ENCODE measurements at regions not wholly inside any gene's neighbourhood (a gene's known extent, or its start where the extent isn't known, plus 50 kb on each side); places are given as distances from the start of the nearest gene placed in this dataset.

DNA sequence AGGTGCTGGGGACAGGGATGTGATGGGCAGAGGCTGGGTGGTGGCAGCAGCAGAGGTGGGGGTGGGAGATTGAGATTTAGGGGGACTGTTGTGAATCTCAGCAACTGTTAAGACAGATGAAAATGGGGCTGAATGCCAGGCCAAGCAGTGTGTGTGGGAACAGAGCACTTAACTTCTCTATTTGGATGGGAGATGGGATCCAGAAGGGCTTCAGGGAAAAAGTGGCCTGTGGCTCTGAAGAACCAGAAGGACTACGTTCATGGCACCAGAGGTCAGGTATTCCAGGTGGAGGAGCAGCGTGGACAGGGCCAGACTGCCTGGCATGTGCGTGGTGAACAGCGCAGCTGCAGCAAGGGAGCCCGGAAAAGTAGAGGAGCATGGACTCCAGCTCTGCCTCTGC is 82.6 kb upstream of the SYT13 start:
- no peak for DNase-seq
- H3K36me3 Mint-ChIP-seq: no peaks in the 10 kb centered on the region
- 93% methylated on average over 5 of the region's 5 CpGs for WGBS (ENCODE audit: insufficient coverage)
- no peak overlapping the region for H3K27ac ChIP-seq (ENCODE audit: low read length)
- TF ChIP-seq CTCF (IDR thresholded peaks at IDR 0.05): no peak
- no peak overlapping the region for H3K27ac Mint-ChIP-seq
- H3K36me3 ChIP-seq (ENCODE audit: control insufficient read depth, insufficient read depth, low read length): no peaks in the 10 kb centered on the region
- H3K9me3 ChIP-seq (ENCODE audit: control insufficient read depth, insufficient read depth, low read length): no peaks in the 10 kb centered on the region
- intact Hi-C loops (cut with micrococcal nuclease): no loop called here
- no peaks in the 10 kb centered on the region for H3K9me3 Mint-ChIP-seq
- no peak overlapping the region for H3K4me3 ChIP-seq (ENCODE audit: low read length)
- peaks cover 9% of the 10 kb centered on the region for H3K4me1 ChIP-seq (ENCODE audit: control insufficient read depth, insufficient read depth, low read length)
- H3K27me3 ChIP-seq (ENCODE audit: control insufficient read depth, insufficient read depth, low read length): peaks cover 5% of the 10 kb centered on the region
- no peak overlapping the region for H3K4me3 Mint-ChIP-seq
- no peak for ATAC-seq
- peaks cover 24 to 54% of the 10 kb centered on the region in 2 donors for H3K27me3 Mint-ChIP-seq (ENCODE audit: low read depth in 2 of 2)
- H3K4me1 Mint-ChIP-seq: peaks cover 0 to 10% of the 10 kb centered on the region in 2 donors

DNA sequence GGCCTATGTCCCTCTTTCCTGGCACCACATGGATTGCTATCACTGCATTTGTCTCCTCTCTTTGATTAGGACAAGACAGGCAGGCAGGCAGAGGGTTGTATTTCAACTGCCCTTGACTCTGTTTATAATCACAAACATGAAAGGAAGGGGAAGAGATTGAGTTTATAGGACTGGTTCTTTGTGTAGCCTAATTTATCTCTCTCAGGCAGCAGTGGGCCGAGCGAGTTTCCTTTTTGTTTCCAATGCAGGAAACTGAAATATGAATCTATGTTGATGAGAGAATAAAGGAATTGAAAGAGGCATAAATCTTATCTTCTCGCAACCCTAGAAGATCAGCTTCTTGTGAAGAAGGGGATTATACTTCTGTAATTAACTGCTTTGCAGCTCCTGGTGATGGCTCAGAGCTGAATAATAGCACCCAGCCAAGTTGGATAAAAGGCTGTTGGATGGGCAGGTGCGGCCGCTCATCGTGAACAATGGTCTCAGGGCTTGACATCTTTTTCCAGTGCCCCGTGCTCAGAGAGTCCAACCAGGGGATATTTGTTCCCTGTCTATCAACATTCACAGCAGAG is 80.6 kb upstream of the SYT13 start:
- peaks cover 0 to 5% of the 10 kb centered on the region in 2 donors for H3K4me1 Mint-ChIP-seq
- no peak for TF ChIP-seq CTCF (IDR thresholded peaks at IDR 0.05)
- no peak overlapping the region for H3K27ac Mint-ChIP-seq
- H3K9me3 ChIP-seq (ENCODE audit: control insufficient read depth, insufficient read depth, low read length): no peaks in the 10 kb centered on the region
- H3K36me3 ChIP-seq (ENCODE audit: control insufficient read depth, insufficient read depth, low read length): no peaks in the 10 kb centered on the region
- peaks cover 7% of the 10 kb centered on the region for H3K27me3 ChIP-seq (ENCODE audit: control insufficient read depth, insufficient read depth, low read length)
- H3K27me3 Mint-ChIP-seq (ENCODE audit: low read depth in 2 of 2): peaks cover 22 to 62% of the 10 kb centered on the region in 2 donors
- H3K4me3 ChIP-seq (ENCODE audit: low read length): no peak overlapping the region
- ATAC-seq (no peak), DNase-seq (no peak)
- intact Hi-C loops (cut with micrococcal nuclease): no loop called here
- H3K36me3 Mint-ChIP-seq: no peaks in the 10 kb centered on the region
- 78% methylated on average over 7 of the region's 7 CpGs for WGBS (ENCODE audit: insufficient coverage)
- H3K27ac ChIP-seq (ENCODE audit: low read length): no peak overlapping the region
- no peaks in the 10 kb centered on the region for H3K9me3 Mint-ChIP-seq
- peaks cover 9% of the 10 kb centered on the region for H3K4me1 ChIP-seq (ENCODE audit: control insufficient read depth, insufficient read depth, low read length)
- no peak overlapping the region for H3K4me3 Mint-ChIP-seq

DNA sequence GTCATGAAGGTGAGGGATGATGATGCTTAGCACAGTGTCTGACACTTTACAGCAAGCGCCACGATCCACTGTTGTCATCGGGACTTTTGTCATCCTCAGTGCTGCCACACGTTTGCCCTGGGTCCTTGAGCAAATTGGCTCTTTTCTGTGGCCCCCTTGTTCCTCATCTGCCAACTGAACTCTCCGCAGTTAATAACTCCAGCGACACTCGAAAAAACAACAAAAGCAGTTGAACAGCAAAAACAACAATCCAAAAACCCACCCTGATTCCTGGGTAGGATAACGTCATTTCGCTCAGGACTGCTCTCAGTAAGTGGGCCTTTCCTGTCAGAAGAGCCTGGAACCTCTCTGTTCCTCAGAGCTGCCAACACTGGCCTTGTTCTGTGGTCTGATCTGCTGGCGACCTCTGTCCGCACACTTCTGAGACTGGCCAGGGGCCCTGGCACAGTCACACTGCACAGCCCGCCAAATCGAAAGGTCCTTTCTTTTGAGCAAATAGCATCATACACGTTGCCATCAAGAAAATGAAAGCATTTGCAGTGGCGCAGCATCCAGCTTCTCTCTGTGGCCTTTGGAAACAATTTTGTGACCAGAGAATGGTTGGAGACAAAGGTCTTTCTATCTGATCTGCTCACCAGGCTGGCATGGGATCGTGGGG is 79.9 kb upstream of the SYT13 start:
- H3K4me1 ChIP-seq (ENCODE audit: control insufficient read depth, insufficient read depth, low read length): peaks cover 2% of the 10 kb centered on the region
- no peaks in the 10 kb centered on the region for H3K9me3 Mint-ChIP-seq
- H3K9me3 ChIP-seq (ENCODE audit: control insufficient read depth, insufficient read depth, low read length): no peaks in the 10 kb centered on the region
- intact Hi-C loops (cut with micrococcal nuclease): no loop called here
- DNase-seq: no peak
- no peak for ATAC-seq
- H3K36me3 ChIP-seq (ENCODE audit: control insufficient read depth, insufficient read depth, low read length): no peaks in the 10 kb centered on the region
- H3K4me3 Mint-ChIP-seq: no peak overlapping the region
- 88% methylated on average over 16 of the region's 16 CpGs for WGBS (ENCODE audit: insufficient coverage)
- no peak overlapping the region for H3K4me3 ChIP-seq (ENCODE audit: low read length)
- H3K4me1 Mint-ChIP-seq: peaks cover 0 to 2% of the 10 kb centered on the region in 2 donors
- peaks cover 22 to 59% of the 10 kb centered on the region in 2 donors for H3K27me3 Mint-ChIP-seq (ENCODE audit: low read depth in 2 of 2)
- H3K36me3 Mint-ChIP-seq: no peaks in the 10 kb centered on the region
- no peak overlapping the region for H3K27ac ChIP-seq (ENCODE audit: low read length)
- peaks cover 6% of the 10 kb centered on the region for H3K27me3 ChIP-seq (ENCODE audit: control insufficient read depth, insufficient read depth, low read length)
- no peak overlapping the region for H3K27ac Mint-ChIP-seq
- no peak for TF ChIP-seq CTCF (IDR thresholded peaks at IDR 0.05)

GRCh38 chr11:45362636-45363035 is 76.5 kb upstream of the SYT13 start:
- no peak for DNase-seq
- no peak for ATAC-seq
- no peak overlapping the region for H3K4me3 ChIP-seq (ENCODE audit: low read length)
- Mint-ChIP-seq H3K4me1 (no peaks in the 10 kb centered on the region), H3K9me3 (no peaks in the 10 kb centered on the region), H3K4me3 (no peak overlapping the region), H3K27me3 (ENCODE audit: low read depth in 2 of 2) (peaks cover 14 to 43% of the 10 kb centered on the region in 2 donors), H3K36me3 (no peaks in the 10 kb centered on the region), H3K27ac (no peak overlapping the region)
- H3K27me3 ChIP-seq (ENCODE audit: control insufficient read depth, insufficient read depth, low read length): peaks cover 2% of the 10 kb centered on the region
- H3K9me3 ChIP-seq (ENCODE audit: control insufficient read depth, insufficient read depth, low read length): no peaks in the 10 kb centered on the region
- H3K27ac ChIP-seq (ENCODE audit: low read length): no peak overlapping the region
- intact Hi-C loops (cut with micrococcal nuclease): no loop called here
- no peaks in the 10 kb centered on the region for H3K4me1 ChIP-seq (ENCODE audit: control insufficient read depth, insufficient read depth, low read length)
- WGBS (ENCODE audit: insufficient coverage): 78% methylated on average over 3 of the region's 3 CpGs
- TF ChIP-seq CTCF (IDR thresholded peaks at IDR 0.05): no peak
- H3K36me3 ChIP-seq (ENCODE audit: control insufficient read depth, insufficient read depth, low read length): no peaks in the 10 kb centered on the region

Data from natural killer cell (primary cell).